DND-41 (cell line): ENCODE measurements at regions not wholly inside any gene's neighbourhood (a gene's known extent, or its start where the extent isn't known, plus 50 kb on each side); places are given as distances from the start of the nearest gene placed in this dataset.

Source experiments
- ATAC-seq: fragments of 200-7000 bp; cut with Tn5 transposase; 3 replicates; pipeline ENCODE4 v1.9.1; 2021; ENCODE audit warnings: low read depth; ENCODE audit not compliant: insufficient read depth
- DNase-seq: peaks from one replicate; pipeline ENCODE4 v3.0.0-alpha.2; 2020
- H2AFZ ChIP-seq: 2 replicates; pipeline ENCODE4 v1.6.0; 2012; ENCODE audit warnings: low read depth, low read length
- H3K27ac ChIP-seq: 2 replicates; pipeline ENCODE4 v1.5.1; 2012; ENCODE audit warnings: low read length, inconsistent platforms
- H3K27me3 ChIP-seq: fragments of 200-600 bp; sonication (generic); 2 replicates; pipeline ENCODE4 v1.6.0; 2012; ENCODE audit warnings: low read length, mild to moderate bottlenecking, inconsistent platforms; ENCODE audit not compliant: insufficient read depth, poor library complexity
- H3K36me3 ChIP-seq: 2 replicates; pipeline ENCODE4 v1.5.1; 2012; ENCODE audit warnings: low read length, inconsistent platforms; ENCODE audit not compliant: insufficient read depth
- H3K4me1 ChIP-seq: 2 replicates; pipeline ENCODE4 v1.5.1; 2012; ENCODE audit warnings: mild to moderate bottlenecking, low read length; ENCODE audit not compliant: insufficient read depth
- H3K4me2 ChIP-seq: 2 replicates; pipeline ENCODE4 v1.6.0; 2012; ENCODE audit warnings: mild to moderate bottlenecking, moderate library complexity, low read length, inconsistent platforms; ENCODE audit not compliant: insufficient read depth
- H3K4me3 ChIP-seq, 2 experiments: fragments of 200-600 bp in 1 of 2; shearing (Covaris generic) in 1 of 2; 2 replicates each; pipeline ENCODE4 v1.5.1; 2012 to 2016; ENCODE audit warnings: inconsistent platforms in 2 of 2, low read length in 2 of 2, mild to moderate bottlenecking in 2 of 2, low read depth in 1 of 2, moderate library complexity in 1 of 2
- H3K79me2 ChIP-seq: 2 replicates; pipeline ENCODE4 v1.6.0; 2012; ENCODE audit warnings: low read length, inconsistent platforms; ENCODE audit not compliant: insufficient read depth
- H3K9ac ChIP-seq: 2 replicates; pipeline ENCODE4 v1.6.0; 2012; ENCODE audit warnings: low read depth, mild to moderate bottlenecking, inconsistent platforms, low read length, moderate library complexity
- H3K9me3 ChIP-seq: 2 replicates; pipeline ENCODE4 v1.5.1; 2012; ENCODE audit warnings: low read length, moderate library complexity, mild to moderate bottlenecking, inconsistent platforms; ENCODE audit not compliant: insufficient read depth, severe bottlenecking
- H4K20me1 ChIP-seq: 2 replicates; pipeline ENCODE4 v1.6.0; 2012; ENCODE audit warnings: low read length; ENCODE audit not compliant: insufficient read depth
- CTCF ChIP-seq: IDR thresholded peaks from 2 replicates; pipeline ENCODE4 v1.5.1; 2012; ENCODE audit warnings: borderline replicate concordance, low read length, moderate library complexity, mild to moderate bottlenecking; ENCODE audit not compliant: poor library complexity, severe bottlenecking; ENCODE audit errors: extremely low read depth
- EZH2 ChIP-seq: IDR thresholded peaks from 3 replicates; pipeline ENCODE4 v1.6.1; 2012; ENCODE audit warnings: borderline replicate concordance, low read depth, mild to moderate bottlenecking, moderate library complexity, low read length, inconsistent platforms; ENCODE audit not compliant: severe bottlenecking

GRCh38 chr6:105570416-105570815 is 167.5 kb upstream of the PREP start:
- no peak overlapping the region for H3K4me2 ChIP-seq
- no peak overlapping the region for H3K9ac ChIP-seq
- no peak for DNase-seq
- TF ChIP-seq EZH2 (no peak), CTCF (no peak)
- no peaks in the 10 kb centered on the region for H3K27me3 ChIP-seq
- no peaks in the 10 kb centered on the region for H4K20me1 ChIP-seq
- H3K36me3 ChIP-seq, result no peaks in the 10 kb centered on the region
- no peak overlapping the region for H2AFZ ChIP-seq
- no peak overlapping the region for H3K4me3 ChIP-seq
- H3K4me1 ChIP-seq, result no peaks in the 10 kb centered on the region
- H3K9me3 ChIP-seq, result no peaks in the 10 kb centered on the region
- no peak for ATAC-seq
- no peak overlapping the region for H3K27ac ChIP-seq
- no peaks in the 10 kb centered on the region for H3K79me2 ChIP-seq

GRCh38 chr6:105569706-105570105 is 166.8 kb upstream of the PREP start:
- H3K9ac ChIP-seq, result no peak overlapping the region
- H3K27me3 ChIP-seq, result no peaks in the 10 kb centered on the region
- H3K79me2 ChIP-seq, result no peaks in the 10 kb centered on the region
- ATAC-seq (no peak), DNase-seq (no peak)
- H3K9me3 ChIP-seq, result no peaks in the 10 kb centered on the region
- no peaks in the 10 kb centered on the region for H4K20me1 ChIP-seq
- H2AFZ ChIP-seq, result no peak overlapping the region
- no peaks in the 10 kb centered on the region for H3K4me1 ChIP-seq
- H3K36me3 ChIP-seq, result no peaks in the 10 kb centered on the region
- no peak overlapping the region for H3K4me2 ChIP-seq
- H3K27ac ChIP-seq, result no peak overlapping the region
- TF ChIP-seq CTCF, result no peak
- no peak for TF ChIP-seq EZH2
- H3K4me3 ChIP-seq, result no peak overlapping the region

- no peaks in the 10 kb centered on the region for H3K27me3 ChIP-seq
- no peaks in the 10 kb centered on the region for H3K9me3 ChIP-seq
- H3K4me3 ChIP-seq, result no peak overlapping the region
- no peak overlapping the region for H3K9ac ChIP-seq
- no peaks in the 10 kb centered on the region for H3K36me3 ChIP-seq
- TF ChIP-seq EZH2 (no peak), CTCF (no peak)
- H3K79me2 ChIP-seq, result no peaks in the 10 kb centered on the region
- DNase-seq, result no peak
- H2AFZ ChIP-seq, result no peak overlapping the region
- H3K4me1 ChIP-seq, result no peaks in the 10 kb centered on the region
- no peaks in the 10 kb centered on the region for H4K20me1 ChIP-seq
- no peak overlapping the region for H3K4me2 ChIP-seq
- no peak for ATAC-seq
- no peak overlapping the region for H3K27ac ChIP-seq
These were observed 165.9 kb upstream of the PREP start for GRCh38 chr6:105568751-105569150.

GRCh38 chr6:105568142-105568541 is 165.3 kb upstream of the PREP start:
- DNase-seq (no peak), ATAC-seq (no peak)
- no peak overlapping the region for H3K4me2 ChIP-seq

More at GRCh38 chr6:105568142-105568541, 165.3 kb upstream of the PREP start:
- Histone ChIP-seq H3K27ac (no peak overlapping the region), H3K36me3 (no peaks in the 10 kb centered on the region), H3K4me3 (no peak overlapping the region), H3K27me3 (no peaks in the 10 kb centered on the region), H3K9ac (no peak overlapping the region), H4K20me1 (no peaks in the 10 kb centered on the region), H2AFZ (no peak overlapping the region), H3K9me3 (no peaks in the 10 kb centered on the region), H3K4me1 (no peaks in the 10 kb centered on the region), H3K79me2 (no peaks in the 10 kb centered on the region)
- TF ChIP-seq CTCF, result no peak
- TF ChIP-seq EZH2, result no peak
